ENCODE measurements at regions not wholly inside any gene's neighbourhood (a gene's known extent, or its start where the extent isn't known, plus 50 kb on each side); places are given as distances from the start of the nearest gene placed in this dataset.
A peak's percentile ranks its signal among the peaks of the same experiment; 100 is the strongest.
"Not testable (repeated sequence)": the region's sequence is repeated elsewhere in the genome, so short reads cannot be mapped to it uniquely, and the experiment has no call there.

GRCh38 chr18:78505851-78506461 lies 473.7 kb upstream of the SALL3 start:
- DNase-seq (ENCODE audit: low spot score) = peak; percentile 68

DNA sequence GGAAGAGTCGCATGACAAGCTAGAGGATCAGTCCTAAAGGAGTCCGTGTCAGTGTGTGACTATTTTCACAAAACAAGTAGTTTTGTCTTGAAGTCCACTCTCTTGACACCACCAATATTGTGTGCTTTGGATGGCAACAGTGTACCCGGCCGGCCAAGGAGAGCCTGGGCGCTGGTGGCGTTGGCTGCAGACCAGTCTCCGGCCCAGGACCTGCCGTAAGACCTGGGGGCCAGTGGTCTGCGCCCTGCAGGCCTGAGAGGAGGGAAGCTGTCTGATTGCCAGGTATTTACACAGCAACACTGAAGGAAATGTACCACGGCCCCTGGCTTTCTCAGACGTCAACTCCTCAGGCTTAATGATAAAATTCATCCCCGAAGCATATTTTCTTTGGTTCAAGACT lies 472.4 kb upstream of the SALL3 start:
- DNase-seq (ENCODE audit: low spot score) = no peak

- DNase-seq (ENCODE audit: low spot score) = not testable (repeated sequence)
Observed at GRCh38 chr18:78508228-78508824, 471.3 kb upstream of the SALL3 start.

DNA sequence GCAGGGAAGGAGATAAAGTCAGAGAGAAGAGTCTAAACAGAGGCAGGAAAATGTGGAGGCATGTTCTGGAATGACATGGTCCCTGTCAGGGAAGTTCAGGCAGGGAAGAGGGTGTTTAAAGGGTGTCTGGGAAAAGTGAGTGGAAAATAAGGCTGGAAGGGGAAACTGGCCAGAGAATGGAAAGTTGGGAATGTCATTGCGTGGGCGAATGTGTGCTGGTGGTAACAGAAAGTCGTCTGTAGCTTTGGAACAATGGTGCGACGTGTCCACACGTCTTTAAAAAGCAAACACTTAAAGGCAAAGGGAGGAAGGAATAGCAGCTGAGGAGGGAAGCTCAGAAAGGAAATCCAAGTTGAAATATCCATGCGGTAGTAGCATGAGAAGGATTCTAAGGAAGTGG lies 469.5 kb upstream of the SALL3 start:
- no peak for DNase-seq (ENCODE audit: low spot score)

GRCh38 chr18:78510636-78511035 lies 469.0 kb upstream of the SALL3 start:
- DNase-seq (ENCODE audit: low spot score) = no peak

GRCh38 chr18:78511666-78512601 lies 467.7 kb upstream of the SALL3 start:
- no peak for DNase-seq (ENCODE audit: low spot score)

DNA sequence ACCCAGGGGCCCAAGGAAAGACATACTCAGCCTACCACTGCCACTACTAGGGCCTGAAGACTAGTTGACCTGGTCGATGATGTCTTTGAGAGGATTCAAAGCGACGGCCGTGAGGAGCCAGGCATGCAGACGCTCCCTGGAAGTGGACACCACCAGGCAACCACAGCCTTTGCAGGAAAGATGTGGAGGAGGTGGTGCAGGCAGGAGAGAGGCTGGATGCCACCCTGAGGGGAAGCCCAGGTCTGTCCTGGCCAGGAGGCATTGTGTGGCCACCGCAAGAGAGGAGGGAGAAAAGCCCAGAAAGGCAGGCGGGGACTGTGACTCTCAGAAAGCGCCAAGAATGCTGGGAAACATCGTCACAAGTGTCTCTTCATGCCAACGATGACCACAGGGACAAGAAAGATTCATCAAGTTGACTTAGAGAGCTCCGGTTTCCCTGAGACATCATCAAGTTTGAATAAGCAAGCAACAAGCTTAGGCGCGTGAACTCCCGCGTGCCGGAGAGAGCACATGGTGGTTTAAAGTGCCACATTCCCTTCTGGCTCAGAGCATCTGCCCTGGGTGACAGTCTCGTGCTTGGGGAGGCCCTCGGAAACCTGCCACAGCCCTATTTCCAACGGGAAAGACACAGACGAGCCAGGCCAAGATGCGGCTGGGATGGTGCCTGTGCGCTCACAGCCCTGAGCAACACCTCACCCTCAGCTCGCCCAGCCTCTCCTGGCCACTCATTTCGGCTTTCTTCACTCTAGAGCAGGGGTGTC lies 464.5 kb upstream of the SALL3 start:
- no peak for DNase-seq (ENCODE audit: low spot score)

- DNase-seq (ENCODE audit: low spot score) = no peak
Observed at GRCh38 chr18:78517328-78517727, 462.3 kb upstream of the SALL3 start.

- DNase-seq (ENCODE audit: low spot score) = no peak
Observed at GRCh38 chr18:78517973-78518372, 461.6 kb upstream of the SALL3 start.

GRCh38 chr18:78518805-78519204 lies 460.8 kb upstream of the SALL3 start:
- no peak for DNase-seq (ENCODE audit: low spot score)

DNA sequence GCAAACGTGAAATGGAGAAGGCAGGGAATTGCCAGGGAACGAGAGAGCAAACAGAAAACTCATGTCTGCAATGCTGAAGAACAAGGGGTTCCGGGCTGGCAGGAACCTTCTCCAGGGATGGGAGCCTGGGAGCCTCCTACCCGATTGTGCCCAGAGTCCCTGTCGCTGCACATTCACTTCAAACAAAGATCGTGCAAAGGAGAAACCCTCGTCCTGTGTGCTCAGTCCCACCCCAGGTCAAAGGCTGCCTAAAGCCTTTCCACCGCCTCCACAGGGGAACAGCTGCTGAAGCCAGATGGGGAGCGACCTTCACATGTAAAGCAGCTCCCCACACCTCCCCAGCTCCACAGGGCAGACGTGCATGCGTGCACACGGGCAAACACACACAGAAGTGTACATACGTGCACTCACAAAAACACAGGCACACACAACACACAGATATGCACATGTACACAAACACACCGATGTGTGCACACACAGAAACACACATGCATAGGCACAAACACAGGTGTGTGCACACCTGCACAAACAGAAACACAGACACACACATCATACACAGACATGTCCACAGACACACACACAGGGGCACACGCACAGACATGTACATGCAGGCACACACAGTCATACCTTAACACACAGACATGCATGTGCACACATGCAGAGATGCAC lies 460.1 kb upstream of the SALL3 start:
- DNase-seq (ENCODE audit: low spot score) = no peak

GRCh38 chr18:78521136-78521535 lies 458.5 kb upstream of the SALL3 start:
- no peak for DNase-seq (ENCODE audit: low spot score)

- DNase-seq (ENCODE audit: low spot score) = no peak
Observed at GRCh38 chr18:78521744-78522143, 457.9 kb upstream of the SALL3 start.

DNA sequence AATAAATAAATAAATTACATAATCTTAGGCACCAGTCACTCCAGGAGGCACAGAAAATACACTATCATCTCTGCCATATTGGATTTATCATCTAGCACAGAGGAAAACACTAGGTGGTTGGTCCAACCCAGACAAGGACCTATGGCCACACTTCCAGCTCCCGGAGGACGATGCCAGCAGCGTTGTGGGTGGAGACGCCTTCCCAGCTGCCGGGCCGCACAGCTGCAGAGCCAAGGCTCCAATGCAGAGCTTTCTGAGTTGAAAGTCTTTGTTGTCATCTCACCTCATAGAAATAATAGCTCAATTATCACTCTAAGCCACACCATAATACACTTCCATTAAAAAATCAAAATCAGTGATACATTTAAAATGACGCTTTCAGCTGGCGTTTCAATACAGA lies 457.1 kb upstream of the SALL3 start:
- no peak for DNase-seq (ENCODE audit: low spot score)

DNA sequence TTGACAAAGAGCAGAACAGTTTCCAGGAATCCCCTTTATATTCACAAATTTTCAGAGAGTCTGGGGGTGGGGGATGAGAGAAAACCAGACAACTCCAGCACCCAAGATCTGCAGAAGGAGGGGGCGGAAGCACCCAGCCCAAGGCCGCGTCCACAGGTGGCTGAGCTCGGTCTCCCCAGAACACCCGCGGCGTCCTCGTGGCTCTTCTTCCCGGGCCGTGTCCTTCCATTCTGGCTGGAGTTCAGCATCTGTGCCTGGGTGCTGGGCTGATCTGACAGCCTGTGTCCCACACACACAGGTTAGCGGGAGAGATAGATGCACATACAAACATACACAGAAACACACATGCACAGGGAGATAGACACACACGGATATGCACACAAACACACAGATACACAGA lies 455.8 kb upstream of the SALL3 start:
- no peak for DNase-seq (ENCODE audit: low spot score)

DNA sequence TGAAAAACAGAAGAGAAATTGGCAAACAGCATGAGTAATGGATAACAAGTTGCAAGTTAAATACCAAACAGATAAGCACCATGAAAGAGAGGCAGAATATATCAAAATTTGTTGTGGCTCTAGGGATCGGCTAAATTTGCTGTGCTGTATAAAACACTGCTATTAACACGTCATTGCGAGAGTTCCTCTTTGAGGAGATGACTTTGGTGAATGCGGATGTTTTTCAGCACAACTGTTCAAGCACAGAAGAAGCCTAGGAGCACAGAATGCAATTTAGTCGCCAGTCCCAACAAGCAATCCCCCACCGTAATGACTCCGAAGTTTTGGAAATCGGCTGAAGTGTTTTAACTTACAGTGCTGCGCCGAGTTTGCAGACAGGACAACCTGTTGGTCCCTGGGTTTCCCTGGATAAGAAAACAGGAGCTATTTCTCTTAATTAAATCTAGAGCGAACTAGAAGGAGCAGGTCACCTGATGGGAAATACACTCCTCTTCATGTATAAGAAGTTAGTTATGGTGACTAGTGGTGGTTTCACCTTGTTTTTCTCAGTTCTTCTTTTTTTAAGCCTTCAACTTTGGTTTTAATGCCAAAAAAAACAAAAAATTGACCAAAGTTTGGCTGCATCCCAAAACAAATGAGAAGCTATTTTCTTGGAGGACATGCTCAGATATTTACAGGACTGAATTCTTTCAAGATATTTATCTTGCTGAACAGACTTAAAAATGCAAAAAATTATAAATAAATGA lies 454.1 kb upstream of the SALL3 start:
- DNase-seq (ENCODE audit: low spot score) = no peak

GRCh38 chr18:78526275-78526674 lies 453.3 kb upstream of the SALL3 start:
- no peak for DNase-seq (ENCODE audit: low spot score)

GRCh38 chr18:78526923-78527711 lies 452.5 kb upstream of the SALL3 start:
- DNase-seq (ENCODE audit: low spot score) = no peak

DNA sequence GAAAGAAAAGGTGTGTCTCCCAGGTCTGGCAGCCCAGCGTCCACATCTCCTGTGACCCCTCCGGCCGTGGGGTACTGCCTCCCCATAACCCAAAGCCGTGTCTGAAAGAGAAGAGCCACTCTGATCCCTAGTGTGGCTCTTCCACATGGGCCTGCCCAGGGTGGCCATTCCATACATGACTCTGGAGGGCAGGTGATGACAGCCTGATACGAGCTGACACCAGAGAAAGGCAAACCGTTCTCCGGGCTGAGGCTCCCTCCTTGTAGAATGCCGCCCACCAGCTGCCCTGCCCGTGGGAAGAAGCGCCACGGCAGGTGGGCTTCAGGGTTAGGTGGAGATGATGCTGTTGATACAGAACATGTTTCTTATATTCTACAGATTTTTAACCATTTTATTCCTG lies 451.6 kb upstream of the SALL3 start:
- no peak for DNase-seq (ENCODE audit: low spot score)

Measured in globus pallidus (tissue), 1 donor.